Trophoblast cell (in vitro differentiated cells and primary cell): ENCODE measurements at regions not wholly inside any gene's neighbourhood (a gene's known extent, or its start where the extent isn't known, plus 50 kb on each side); places are given as distances from the start of the nearest gene placed in this dataset.

Experiments
- DNase-seq, 2 donors: peaks; one replicate each; pipeline ENCODE4 v3.0.0-alpha.2; 2016
- H2AFZ ChIP-seq: 2 replicates; pipeline ENCODE4 v1.6.1; 2013; ENCODE audit warnings: low read length, moderate library complexity, mild to moderate bottlenecking; ENCODE audit not compliant: insufficient read depth, poor library complexity
- H2AK5ac ChIP-seq: 2 replicates; pipeline ENCODE4 v1.6.1; 2013; ENCODE audit warnings: mild to moderate bottlenecking, low read length
- H2BK120ac ChIP-seq: 2 replicates; pipeline ENCODE4 v1.6.1; 2013; ENCODE audit warnings: low read length, mild to moderate bottlenecking, moderate library complexity; ENCODE audit not compliant: insufficient read depth, poor library complexity
- H2BK12ac ChIP-seq: 2 replicates; pipeline ENCODE4 v1.6.1; 2013; ENCODE audit warnings: mild to moderate bottlenecking, low read length, moderate library complexity
- H2BK5ac ChIP-seq: 2 replicates; pipeline ENCODE4 v1.6.1; 2013; ENCODE audit warnings: low read length, low read depth, moderate library complexity, mild to moderate bottlenecking; ENCODE audit not compliant: poor library complexity
- H3K14ac ChIP-seq: 2 replicates; pipeline ENCODE4 v1.6.1; 2013; ENCODE audit warnings: mild to moderate bottlenecking, low read length
- H3K18ac ChIP-seq: 2 replicates; pipeline ENCODE4 v1.6.1; 2013; ENCODE audit warnings: mild to moderate bottlenecking, low read length
- H3K23ac ChIP-seq: 2 replicates; pipeline ENCODE4 v1.6.1; 2013; ENCODE audit warnings: low read length
- H3K27ac ChIP-seq: 2 replicates; pipeline ENCODE4 v1.5.1; 2013; ENCODE audit warnings: low read depth, mild to moderate bottlenecking, inconsistent platforms, low read length, moderate library complexity
- H3K27me3 ChIP-seq: 2 replicates; pipeline ENCODE4 v1.6.1; 2013; ENCODE audit warnings: inconsistent platforms, mild to moderate bottlenecking, low read length, moderate library complexity; ENCODE audit not compliant: insufficient read depth
- H3K36me3 ChIP-seq, 2 experiments: 1 replicate in 1 of 2; 2 replicates in 1 of 2; pipeline ENCODE4 v1.6.1; 2013; ENCODE audit warnings: low read length in 2 of 2, mild to moderate bottlenecking in 2 of 2, moderate library complexity in 1 of 2; ENCODE audit not compliant: insufficient read depth in 2 of 2, control insufficient read depth in 1 of 2
- H3K4ac ChIP-seq: 2 replicates; pipeline ENCODE4 v1.6.1; 2013; ENCODE audit warnings: low read depth, mild to moderate bottlenecking, low read length, moderate library complexity
- H3K4me1 ChIP-seq, 2 experiments: 1 replicate in 1 of 2; 2 replicates in 1 of 2; pipeline ENCODE4 v1.6.1; 2013; ENCODE audit warnings: low read length in 2 of 2, mild to moderate bottlenecking in 2 of 2, moderate library complexity in 1 of 2; ENCODE audit not compliant: insufficient read depth in 2 of 2, control insufficient read depth in 1 of 2
- H3K4me2 ChIP-seq: 2 replicates; pipeline ENCODE4 v1.6.1; 2013; ENCODE audit warnings: inconsistent platforms, mild to moderate bottlenecking, low read length, moderate library complexity
- H3K4me3 ChIP-seq: 2 replicates; pipeline ENCODE4 v1.5.1; 2013; ENCODE audit warnings: mild to moderate bottlenecking, low read depth, low read length, inconsistent platforms
- H3K79me1 ChIP-seq: one replicate; pipeline ENCODE4 v1.6.1; 2013; ENCODE audit warnings: low read length
- H3K79me2 ChIP-seq: 2 replicates; pipeline ENCODE4 v1.6.1; 2013; ENCODE audit warnings: low read length, mild to moderate bottlenecking; ENCODE audit not compliant: control insufficient read depth, insufficient read depth, poor library complexity
- H3K9ac ChIP-seq: 2 replicates; pipeline ENCODE4 v1.6.1; 2013; ENCODE audit warnings: mild to moderate bottlenecking, low read length
- H3K9me3 ChIP-seq: 2 replicates; pipeline ENCODE4 v1.6.1; 2013; ENCODE audit warnings: low read depth, mild to moderate bottlenecking, control low read depth, inconsistent platforms, low read length; ENCODE audit not compliant: insufficient read depth
- H4K12ac ChIP-seq: 2 replicates; pipeline ENCODE4 v1.6.1; 2013; ENCODE audit warnings: low read depth, mild to moderate bottlenecking, low read length, moderate library complexity
- H4K8ac ChIP-seq: 2 replicates; pipeline ENCODE4 v1.6.1; 2013; ENCODE audit warnings: low read depth, mild to moderate bottlenecking, low read length, moderate library complexity
- H4K91ac ChIP-seq: one replicate; pipeline ENCODE4 v1.6.1; 2013; ENCODE audit warnings: low read depth, mild to moderate bottlenecking, low read length, moderate library complexity
- WGBS: extraction: QIAGEN DNeasy Blood & Tissue Kit; methylation state at CpG from one replicate; pipeline ENCODE4 v1.1.7; 2013; ENCODE audit warnings: missing lambda C conversion rate; ENCODE audit not compliant: insufficient read length, insufficient coverage; ENCODE audit errors: extremely low coverage; 5-methylcytosine and 5-hydroxymethylcytosine counted together

DNA sequence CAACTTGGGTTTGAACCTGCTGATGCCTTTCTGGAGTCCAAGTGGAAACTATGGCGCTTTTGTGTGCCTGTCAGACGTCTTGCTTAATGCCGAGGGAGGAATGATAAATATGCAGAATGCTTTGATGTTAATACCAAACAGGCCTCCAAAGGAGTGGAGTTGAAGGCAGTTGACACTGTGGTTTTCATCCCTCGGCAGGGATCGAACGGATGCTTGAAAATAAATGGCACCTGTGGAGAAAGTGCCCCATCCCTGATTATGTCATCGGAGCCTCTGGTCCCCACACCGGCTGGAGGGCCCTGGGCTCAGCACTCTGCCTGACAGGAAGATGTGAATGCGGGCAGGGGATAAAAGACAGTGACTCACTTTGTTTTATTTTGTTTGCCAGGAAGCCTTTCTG, 148.7 kb upstream of the GPR26 start:
- Histone ChIP-seq H2AK5ac (no peak overlapping the region), H3K36me3 (no peaks in the 10 kb centered on the region), H3K79me2 (no peaks in the 10 kb centered on the region), H3K18ac (no peak overlapping the region), H2BK12ac (no peak overlapping the region), H3K4me2 (no peak overlapping the region), H3K79me1 (no peaks in the 10 kb centered on the region), H3K27me3 (no peaks in the 10 kb centered on the region), H4K8ac (no peak overlapping the region), H4K91ac (no peak overlapping the region), H3K9me3 (no peaks in the 10 kb centered on the region), H3K4me1 (no peaks in the 10 kb centered on the region), H3K4me3 (no peak overlapping the region), H3K9ac (no peak overlapping the region), H2BK5ac (no peak overlapping the region), H3K14ac (no peak overlapping the region), H2AFZ (no peak overlapping the region), H3K27ac (no peak overlapping the region), H3K4ac (no peak overlapping the region), H3K23ac (no peak overlapping the region), H4K12ac (no peak overlapping the region), H2BK120ac (no peak overlapping the region)
- DNase-seq: peak in 1 of 2 donors; percentile 28
- WGBS: no CpG with 5 or more reads among the region's 9 CpGs

DNA sequence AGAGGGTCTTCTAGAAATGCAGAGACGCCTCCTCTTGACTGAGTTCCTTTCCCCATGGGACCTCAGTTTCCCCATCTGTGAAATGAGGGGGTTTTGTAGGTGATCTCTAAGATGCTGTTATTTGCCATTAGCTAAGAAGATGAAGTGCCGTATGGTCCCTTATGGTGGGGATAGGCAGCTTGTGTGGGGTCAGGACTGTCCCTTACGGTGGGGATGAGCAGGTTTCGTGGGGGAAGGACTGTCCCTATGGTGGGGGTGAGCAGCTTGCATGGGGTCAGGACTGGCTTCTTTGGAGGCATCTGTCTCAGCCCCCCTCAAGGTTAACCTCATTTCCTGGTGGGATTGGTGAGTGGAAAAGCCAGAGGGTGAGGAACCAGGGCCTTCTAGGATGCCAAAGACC, 148.3 kb upstream of the GPR26 start:
- Histone ChIP-seq H3K4ac (no peak overlapping the region), H3K9me3 (peaks cover under 1% of the 10 kb centered on the region), H2AFZ (no peak overlapping the region), H4K8ac (no peak overlapping the region), H3K79me2 (no peaks in the 10 kb centered on the region), H3K4me2 (no peak overlapping the region), H3K14ac (no peak overlapping the region), H3K4me3 (no peak overlapping the region), H2BK12ac (no peak overlapping the region), H2BK5ac (no peak overlapping the region), H3K18ac (no peak overlapping the region), H2AK5ac (no peak overlapping the region), H3K27ac (no peak overlapping the region), H4K91ac (no peak overlapping the region), H3K27me3 (no peaks in the 10 kb centered on the region), H2BK120ac (no peak overlapping the region), H3K23ac (no peak overlapping the region), H3K79me1 (no peaks in the 10 kb centered on the region), H3K9ac (no peak overlapping the region), H3K36me3 (no peaks in the 10 kb centered on the region), H3K4me1 (no peaks in the 10 kb centered on the region), H4K12ac (no peak overlapping the region)
- no peak for DNase-seq
- no CpG with 5 or more reads among the region's 4 CpGs for WGBS

DNA sequence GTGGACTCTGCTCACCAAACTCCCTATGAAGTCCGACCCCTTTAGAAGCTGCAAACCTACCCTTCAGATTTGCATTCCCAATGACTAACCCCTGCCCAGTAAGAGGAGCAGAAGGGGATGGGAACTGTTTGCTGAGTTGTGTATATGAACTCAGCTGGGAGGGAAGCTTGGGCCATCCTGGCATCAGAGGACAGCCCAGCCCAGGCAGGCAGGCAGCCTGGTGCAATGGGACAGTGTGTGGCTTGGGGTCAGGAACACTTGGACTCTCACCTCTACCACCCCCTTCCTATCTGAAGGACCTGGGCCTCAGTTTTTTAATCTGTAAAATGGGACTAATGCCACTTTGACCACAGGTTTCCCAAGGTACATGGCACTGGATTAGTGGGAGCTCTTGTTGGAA, 147.4 kb upstream of the GPR26 start:
- peaks cover 1% of the 10 kb centered on the region for H3K9me3 ChIP-seq

DNA sequence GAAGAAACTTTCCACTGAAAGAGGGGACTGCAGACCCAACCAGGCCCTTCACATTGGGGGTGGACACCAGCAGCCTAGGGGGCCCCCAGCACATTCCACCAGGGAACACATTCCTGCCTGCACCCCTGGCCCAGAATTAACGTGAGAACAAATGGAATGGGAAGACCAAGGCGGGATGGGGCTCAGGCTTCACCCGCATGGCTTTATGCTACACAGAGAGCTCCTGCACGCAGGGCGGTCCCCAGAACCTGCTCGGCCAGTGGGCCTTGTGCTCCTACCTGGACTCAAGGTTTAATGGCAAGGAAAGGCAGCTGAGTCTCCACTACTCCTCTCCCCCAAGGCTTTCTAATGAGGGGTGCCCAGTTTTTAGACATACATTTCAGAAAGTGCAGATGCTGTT, 146.3 kb upstream of the GPR26 start:
- no CpG with 5 or more reads among the region's 6 CpGs for WGBS
- no peaks in the 10 kb centered on the region for H3K79me1 ChIP-seq
- H4K8ac ChIP-seq: no peak overlapping the region

More for the DNA sequence above, 147.4 kb upstream of the GPR26 start:
- H3K36me3 ChIP-seq: no peaks in the 10 kb centered on the region
- H4K12ac ChIP-seq: no peak overlapping the region
- H3K18ac ChIP-seq: no peak overlapping the region
- H2AFZ ChIP-seq: no peak overlapping the region
- no peak overlapping the region for H3K4me2 ChIP-seq
- H3K79me2 ChIP-seq: no peaks in the 10 kb centered on the region
- no peak overlapping the region for H3K23ac ChIP-seq
- no peak overlapping the region for H4K8ac ChIP-seq
- no CpG with 5 or more reads among the region's 1 CpG for WGBS
- H3K9ac ChIP-seq: no peak overlapping the region
- no peak overlapping the region for H3K4me3 ChIP-seq
- H2AK5ac ChIP-seq: no peak overlapping the region
- no peak overlapping the region for H2BK12ac ChIP-seq
- H2BK120ac ChIP-seq: no peak overlapping the region
- H3K79me1 ChIP-seq: no peaks in the 10 kb centered on the region
- H3K4me1 ChIP-seq: no peaks in the 10 kb centered on the region
- DNase-seq: no peak
- no peak overlapping the region for H3K14ac ChIP-seq
- no peak overlapping the region for H3K27ac ChIP-seq
- no peaks in the 10 kb centered on the region for H3K27me3 ChIP-seq
- no peak overlapping the region for H2BK5ac ChIP-seq
- no peak overlapping the region for H4K91ac ChIP-seq
- no peak overlapping the region for H3K4ac ChIP-seq

More for the DNA sequence above, 146.3 kb upstream of the GPR26 start:
- no peak overlapping the region for H4K12ac ChIP-seq
- H2AFZ ChIP-seq: no peak overlapping the region
- H3K4me3 ChIP-seq: no peak overlapping the region
- no peak overlapping the region for H3K23ac ChIP-seq
- no peaks in the 10 kb centered on the region for H3K4me1 ChIP-seq
- H3K79me2 ChIP-seq: no peaks in the 10 kb centered on the region
- no peak overlapping the region for H3K27ac ChIP-seq
- no peak overlapping the region for H3K4me2 ChIP-seq
- H2BK12ac ChIP-seq: no peak overlapping the region
- DNase-seq: no peak
- no peak overlapping the region for H2BK5ac ChIP-seq
- H3K9me3 ChIP-seq: peaks cover 1% of the 10 kb centered on the region
- no peak overlapping the region for H3K14ac ChIP-seq
- H3K36me3 ChIP-seq: no peaks in the 10 kb centered on the region
- H2BK120ac ChIP-seq: no peak overlapping the region
- no peaks in the 10 kb centered on the region for H3K27me3 ChIP-seq
- H3K4ac ChIP-seq: no peak overlapping the region
- no peak overlapping the region for H4K91ac ChIP-seq
- no peak overlapping the region for H2AK5ac ChIP-seq
- H3K9ac ChIP-seq: no peak overlapping the region
- no peak overlapping the region for H3K18ac ChIP-seq
